Lung (tissue), 11 donors: ENCODE measurements at regions not wholly inside any gene's neighbourhood (a gene's known extent, or its start where the extent isn't known, plus 50 kb on each side); places are given as distances from the start of the nearest gene placed in this dataset.
"Not testable (repeated sequence)": the region's sequence is repeated elsewhere in the genome, so short reads cannot be mapped to it uniquely, and the experiment has no call there.

Experiments used
- ATAC-seq: fragments of 200-7000 bp; cut with Tn5 transposase; one replicate; pipeline ENCODE4 v1.9.1; 2020; ENCODE audit warnings: moderate number of reproducible peaks; ENCODE audit not compliant: insufficient read depth, low FRiP score
- DNase-seq, 3 donors: peaks; one replicate each; pipeline ENCODE4 v3.0.0-alpha.2; 2013 to 2017
- H3K27ac ChIP-seq, 2 donors: one replicate each; pipeline ENCODE4 v1.5.1; 2013; ENCODE audit warnings: mild to moderate bottlenecking in 2 of 2, moderate library complexity in 2 of 2, control low read depth in 1 of 2, inconsistent platforms in 1 of 2, low read depth in 1 of 2, low read length in 1 of 2
- H3K27me3 ChIP-seq, 3 donors: one replicate each; pipeline ENCODE4 v1.5.1; 2013; ENCODE audit warnings: low read length in 2 of 3; ENCODE audit not compliant: control insufficient read depth in 3 of 3, insufficient read depth in 3 of 3
- H3K36me3 ChIP-seq, 4 donors: one replicate each; pipeline ENCODE4 v1.5.1; 2013; ENCODE audit warnings: low read length in 4 of 4, mild to moderate bottlenecking in 1 of 4, moderate library complexity in 1 of 4; ENCODE audit not compliant: control insufficient read depth in 4 of 4, insufficient read depth in 4 of 4
- H3K4me1 ChIP-seq, 5 donors: one replicate each; pipeline ENCODE4 v1.5.1; 2013; ENCODE audit warnings: low read length in 5 of 5, mild to moderate bottlenecking in 2 of 5, moderate library complexity in 1 of 5; ENCODE audit not compliant: control insufficient read depth in 5 of 5, insufficient read depth in 5 of 5
- H3K4me3 ChIP-seq: one replicate; pipeline ENCODE4 v1.5.1; 2013; ENCODE audit warnings: mild to moderate bottlenecking, control low read depth, moderate library complexity
- H3K9ac ChIP-seq, 2 donors: one replicate each; pipeline ENCODE4 v1.5.1; 2013; ENCODE audit warnings: low read length in 2 of 2, control low read depth in 1 of 2; ENCODE audit not compliant: insufficient read depth in 1 of 2
- H3K9me3 ChIP-seq, 4 donors: one replicate each; pipeline ENCODE4 v1.5.1; 2013; ENCODE audit warnings: low read length in 3 of 4, mild to moderate bottlenecking in 1 of 4, moderate library complexity in 1 of 4; ENCODE audit not compliant: control insufficient read depth in 4 of 4, insufficient read depth in 3 of 4
- WGBS, 2 donors: extraction: QIAGEN DNeasy Blood & Tissue Kit; methylation state at CpG; one replicate each; pipeline ENCODE4 v1.1.7; 2013; 5-methylcytosine and 5-hydroxymethylcytosine counted together
- TF ChIP-seq, protein P1 (sequence below): IDR thresholded peaks from 2 replicates; pipeline ENCODE4 v1.5.1; 2012; ENCODE audit warnings: mild to moderate bottlenecking; ENCODE audit errors: control extremely low read depth, extremely low read depth
- donor health status: control.
- donor health status: control.
- donor health status: Bipolar disorder and iron deficiency.
- donor health status: healthy.
- donor health status: DM: yes; HTN: yes; CAD: no.

DNA sequence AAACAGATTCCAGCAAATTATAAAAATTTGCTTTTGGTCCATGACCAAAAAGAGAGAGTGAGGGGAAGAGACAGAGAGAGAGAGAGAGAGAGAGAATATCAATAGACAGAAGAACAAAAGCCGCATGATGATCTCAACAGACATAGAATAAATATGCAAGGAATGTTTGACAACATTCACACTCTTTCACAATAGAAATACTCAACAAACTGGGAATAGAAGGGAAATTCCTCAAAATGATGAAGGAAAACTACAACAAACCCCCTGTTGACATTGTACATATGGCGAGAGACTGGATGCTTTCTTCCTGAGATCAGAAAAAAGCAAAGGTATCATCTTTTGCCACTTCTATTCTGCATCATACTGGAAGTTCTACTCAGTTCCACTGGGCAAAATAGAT lies 309.7 kb downstream of the RAD51AP2 start:
- Histone ChIP-seq H3K27me3 (no peaks in the 10 kb centered on the region), H3K9me3 (no peaks in the 10 kb centered on the region), H3K36me3 (no peaks in the 10 kb centered on the region), H3K4me3 (no peak overlapping the region), H3K27ac (no peak overlapping the region), H3K4me1 (no peaks in the 10 kb centered on the region), H3K9ac (no peak overlapping the region)
- DNase-seq, result no peak
- 58 to 68% methylated on average over 2 of the region's 2 CpGs for WGBS, 2 donors
- ATAC-seq, result no peak
- TF ChIP-seq, protein P1, sequence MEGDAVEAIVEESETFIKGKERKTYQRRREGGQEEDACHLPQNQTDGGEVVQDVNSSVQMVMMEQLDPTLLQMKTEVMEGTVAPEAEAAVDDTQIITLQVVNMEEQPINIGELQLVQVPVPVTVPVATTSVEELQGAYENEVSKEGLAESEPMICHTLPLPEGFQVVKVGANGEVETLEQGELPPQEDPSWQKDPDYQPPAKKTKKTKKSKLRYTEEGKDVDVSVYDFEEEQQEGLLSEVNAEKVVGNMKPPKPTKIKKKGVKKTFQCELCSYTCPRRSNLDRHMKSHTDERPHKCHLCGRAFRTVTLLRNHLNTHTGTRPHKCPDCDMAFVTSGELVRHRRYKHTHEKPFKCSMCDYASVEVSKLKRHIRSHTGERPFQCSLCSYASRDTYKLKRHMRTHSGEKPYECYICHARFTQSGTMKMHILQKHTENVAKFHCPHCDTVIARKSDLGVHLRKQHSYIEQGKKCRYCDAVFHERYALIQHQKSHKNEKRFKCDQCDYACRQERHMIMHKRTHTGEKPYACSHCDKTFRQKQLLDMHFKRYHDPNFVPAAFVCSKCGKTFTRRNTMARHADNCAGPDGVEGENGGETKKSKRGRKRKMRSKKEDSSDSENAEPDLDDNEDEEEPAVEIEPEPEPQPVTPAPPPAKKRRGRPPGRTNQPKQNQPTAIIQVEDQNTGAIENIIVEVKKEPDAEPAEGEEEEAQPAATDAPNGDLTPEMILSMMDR, result no peak

DNA sequence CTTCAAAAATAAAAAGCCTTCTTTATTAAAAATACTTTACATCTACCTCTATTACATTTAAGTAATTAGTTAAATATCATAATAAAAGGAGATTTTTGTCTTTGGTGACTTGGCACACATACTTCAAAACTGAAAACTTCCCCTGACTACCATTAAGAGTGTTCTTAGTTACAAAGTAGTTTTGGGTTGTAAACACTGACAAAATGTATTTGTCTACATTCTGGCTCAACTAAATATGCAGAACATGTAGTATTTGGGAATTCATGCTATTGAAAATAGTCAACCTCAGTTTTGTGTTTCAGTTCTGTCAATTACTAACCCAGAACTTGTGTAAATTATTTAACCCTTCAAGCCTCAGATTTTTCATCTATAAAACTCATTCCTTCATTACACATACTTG lies 311.5 kb downstream of the RAD51AP2 start:
- ATAC-seq (no peak), DNase-seq (no peak)
- H3K4me3 ChIP-seq, result no peak overlapping the region
- TF ChIP-seq, protein P1, result no peak
- no peaks in the 10 kb centered on the region for H3K36me3 ChIP-seq
- H3K9ac ChIP-seq, result no peak overlapping the region
- H3K4me1 ChIP-seq, result no peaks in the 10 kb centered on the region
- H3K27me3 ChIP-seq, result no peaks in the 10 kb centered on the region
- no peak overlapping the region for H3K27ac ChIP-seq
- no peaks in the 10 kb centered on the region for H3K9me3 ChIP-seq

DNA sequence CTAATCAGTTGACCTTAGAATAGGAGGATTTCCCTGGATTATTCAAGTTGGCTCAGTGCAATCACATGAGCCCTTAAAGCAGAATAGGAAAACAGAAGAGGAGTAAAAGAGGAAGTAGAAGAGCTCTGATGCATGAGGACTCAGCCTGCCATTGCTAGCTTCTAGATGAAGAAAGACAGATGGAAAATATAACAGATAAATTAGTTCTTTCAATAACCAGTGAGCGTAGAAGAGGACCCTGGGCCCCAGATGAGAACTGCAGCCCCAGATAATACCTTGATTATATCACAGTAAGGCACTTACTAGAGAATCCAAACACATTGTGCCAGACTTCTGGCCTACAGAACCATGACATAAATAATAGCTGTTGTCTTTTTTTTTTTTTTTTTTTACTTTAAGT lies 314.0 kb downstream of the RAD51AP2 start:
- H3K27ac ChIP-seq, H3K36me3 ChIP-seq, DNase-seq, ATAC-seq, H3K27me3 ChIP-seq, H3K9me3 ChIP-seq, H3K4me3 ChIP-seq, H3K4me1 ChIP-seq, H3K9ac ChIP-seq: not testable (repeated sequence)
- 94 to 96% methylated on average over 1 of the region's 1 CpG for WGBS, 2 donors

DNA sequence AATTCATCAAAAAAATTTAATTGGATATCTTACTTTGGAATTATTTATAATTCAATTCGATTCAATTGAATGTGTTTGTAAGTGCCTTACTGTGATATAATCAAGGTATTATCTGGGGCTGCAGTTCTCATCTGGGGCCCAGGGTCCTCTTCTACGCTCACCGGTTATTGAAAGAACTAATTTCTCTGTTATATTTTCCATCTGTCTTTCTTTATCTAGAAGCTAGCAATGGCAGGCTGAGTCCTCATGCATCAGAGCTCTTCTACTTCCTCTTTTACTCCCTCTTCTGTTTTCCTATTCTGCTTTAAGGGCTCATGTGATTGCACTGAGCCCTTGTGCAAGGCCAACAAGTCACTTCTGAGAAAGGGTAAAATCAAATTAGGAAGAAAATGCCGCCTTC lies 315.6 kb downstream of the RAD51AP2 start:
- not testable (repeated sequence) for H3K27ac ChIP-seq, DNase-seq, H3K36me3 ChIP-seq, H3K9me3 ChIP-seq, H3K9ac ChIP-seq, H3K4me3 ChIP-seq, H3K27me3 ChIP-seq, ATAC-seq, H3K4me1 ChIP-seq
- 74 to 84% methylated on average over 4 of the region's 4 CpGs for WGBS, 2 donors

DNA sequence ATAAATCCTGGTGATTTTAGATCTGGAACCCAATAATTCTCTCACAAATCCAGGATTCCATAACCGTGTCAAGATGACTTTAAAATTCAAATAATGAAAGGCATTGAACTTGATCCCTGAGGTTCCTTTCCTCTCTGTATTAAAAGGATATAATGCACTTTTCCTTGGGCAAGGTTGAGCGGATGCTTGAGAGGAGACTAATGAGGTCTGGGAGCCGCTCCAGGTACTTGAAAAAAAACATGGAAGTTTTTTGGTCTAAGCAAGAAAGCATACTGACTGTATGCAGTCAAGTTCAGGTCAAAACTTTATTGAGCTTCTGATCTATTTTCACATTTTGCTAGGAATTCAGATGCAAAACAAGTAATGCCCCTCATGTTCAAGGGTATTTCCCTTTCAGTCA lies 318.5 kb downstream of the RAD51AP2 start:
- no peak for ATAC-seq

More for the DNA sequence above, 318.5 kb downstream of the RAD51AP2 start:
- Histone ChIP-seq H3K27me3 (peaks cover 0 to 4% (median 0%) of the 10 kb centered on the region in 3 donors), H3K36me3 (no peaks in the 10 kb centered on the region), H3K9ac (no peak overlapping the region), H3K27ac (no peak overlapping the region), H3K4me1 (no peaks in the 10 kb centered on the region), H3K4me3 (no peak overlapping the region), H3K9me3 (no peaks in the 10 kb centered on the region)
- TF ChIP-seq, protein P1, result no peak
- DNase-seq, result no peak
- 66 to 80% methylated on average over 3 of the region's 3 CpGs for WGBS, 2 donors
